ENCODE measurements at regions not wholly inside any gene's neighbourhood (a gene's known extent, or its start where the extent isn't known, plus 50 kb on each side); places are given as distances from the start of the nearest gene placed in this dataset.

DNA sequence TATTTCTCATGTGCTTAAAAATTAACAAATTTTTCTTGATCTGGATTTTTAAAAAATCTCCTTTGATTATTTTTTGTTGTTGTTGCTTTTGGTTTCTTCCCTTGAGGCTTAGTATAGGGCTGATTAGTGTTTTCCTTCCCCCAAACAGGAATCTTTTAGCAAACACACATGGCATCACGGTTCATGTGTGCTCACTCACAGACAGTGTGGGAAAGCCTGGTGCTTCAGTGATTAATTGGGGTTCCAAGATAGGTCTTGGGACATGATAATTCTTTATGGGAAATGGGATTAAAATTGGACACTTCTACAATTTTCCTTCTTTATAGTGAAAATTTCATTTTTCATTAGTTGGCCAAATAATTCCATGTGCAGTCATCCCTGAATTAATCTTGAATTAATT, 153.9 kb upstream of the SOX11 start:
- H4K20me1 ChIP-seq (ENCODE audit: insufficient read depth, low read length) = no peaks in the 10 kb centered on the region
- no TSS peak for BruUV-seq (replicated peaks)
- no peaks in the 10 kb centered on the region for H3K79me2 ChIP-seq (ENCODE audit: insufficient read depth, low read length)
- in situ Hi-C loops (cut with HindIII; ENCODE audit: extremely low pct_ligation_motif_present, low pct_unique_long_range_greater_than_20kb) = no loop called here
- ChIA-PET CTCF (ENCODE audit: low intra/inter-chr PET ratio, low total read pairs) (no interaction called here), POLR2A (no interaction called here)
- no peak overlapping the region for H2AFZ ChIP-seq (ENCODE audit: low read length)
- 6% methylated on average over 1 of the region's 1 CpG for WGBS (ENCODE audit: low lambda C conversion rate)
- FAIRE-seq (no peak), ATAC-seq (no peak), DNase-seq (ENCODE audit: low spot score) (no peak)
- H3K27ac ChIP-seq (ENCODE audit: extremely low read length, insufficient read depth, low read length) = no peak overlapping the region
- no peak overlapping the region for H3K4me3 ChIP-seq (replicated peaks in 1 of 3; ENCODE audit: insufficient read depth in 1 of 3, low read depth in 2 of 3, low read length in 3 of 3)
- intact Hi-C loops (cut with micrococcal nuclease; ENCODE audit: unreplicated experiment) = no loop called here
- H3K9ac ChIP-seq (ENCODE audit: insufficient read depth, low read depth, low read length) = no peak overlapping the region
- no peaks in the 10 kb centered on the region for H3K4me1 ChIP-seq (ENCODE audit: insufficient read depth, low read length)
- H3K27me3 ChIP-seq (ENCODE audit: control insufficient read depth in 1 of 2, insufficient read depth in 2 of 2, low read length in 2 of 2) = no peaks in the 10 kb centered on the region
- H3K4me2 ChIP-seq (ENCODE audit: low read depth, low read length) = no peak overlapping the region
- peaks cover 13% of the 10 kb centered on the region for H3K9me3 ChIP-seq (ENCODE audit: low read length)
- no peaks in the 10 kb centered on the region for H3K36me3 ChIP-seq (replicated peaks in 1 of 2; ENCODE audit: control insufficient read depth in 1 of 2, insufficient read depth in 2 of 2, low read length in 2 of 2)
- TF ChIP-seq CREB1 (IDR thresholded peaks at IDR 0.05) (no peak), CREB1 (CRISPR knock-in tag; IDR thresholded peaks at IDR 0.05) (no peak), FOXK2 (IDR thresholded peaks at IDR 0.05) (no peak), HDAC6 (IDR thresholded peaks at IDR 0.05; ENCODE audit: low read depth, low read length) (no peak), ZBTB7B (CRISPR knock-in tag; IDR thresholded peaks at IDR 0.05) (no peak), RBFOX2 (IDR thresholded peaks at IDR 0.05; ENCODE audit: low read depth, low read length) (no peak), ZNF547 (CRISPR knock-in tag; IDR thresholded peaks at IDR 0.05) (no peak), ZNF569 (CRISPR knock-in tag; IDR thresholded peaks at IDR 0.05; ENCODE audit: borderline replicate concordance) (no peak), MZF1 (CRISPR knock-in tag; IDR thresholded peaks at IDR 0.05; ENCODE audit: borderline replicate concordance) (no peak), HMGA1 (CRISPR knock-in tag; conservative IDR thresholded peaks at IDR 0.05) (no peak), ZNF782 (CRISPR knock-in tag; IDR thresholded peaks at IDR 0.05; ENCODE audit: borderline replicate concordance) (no peak), SUZ12 (IDR thresholded peaks at IDR 0.05; ENCODE audit: low read depth, low read length) (no peak), EEA1 (CRISPR knock-in tag; IDR thresholded peaks at IDR 0.05; ENCODE audit: borderline replicate concordance) (no peak), PRMT3 (CRISPR knock-in tag; IDR thresholded peaks at IDR 0.05; ENCODE audit: borderline replicate concordance, low read depth) (no peak), ZNF367 (CRISPR knock-in tag; IDR thresholded peaks at IDR 0.05; ENCODE audit: borderline replicate concordance) (no peak), KMT2A (CRISPR knock-in tag; IDR thresholded peaks at IDR 0.05) (no peak), ASH2L (IDR thresholded peaks at IDR 0.05; ENCODE audit: insufficient read length, low read depth, low read length) (no peak)
- TF ChIP-seq, protein P1, sequence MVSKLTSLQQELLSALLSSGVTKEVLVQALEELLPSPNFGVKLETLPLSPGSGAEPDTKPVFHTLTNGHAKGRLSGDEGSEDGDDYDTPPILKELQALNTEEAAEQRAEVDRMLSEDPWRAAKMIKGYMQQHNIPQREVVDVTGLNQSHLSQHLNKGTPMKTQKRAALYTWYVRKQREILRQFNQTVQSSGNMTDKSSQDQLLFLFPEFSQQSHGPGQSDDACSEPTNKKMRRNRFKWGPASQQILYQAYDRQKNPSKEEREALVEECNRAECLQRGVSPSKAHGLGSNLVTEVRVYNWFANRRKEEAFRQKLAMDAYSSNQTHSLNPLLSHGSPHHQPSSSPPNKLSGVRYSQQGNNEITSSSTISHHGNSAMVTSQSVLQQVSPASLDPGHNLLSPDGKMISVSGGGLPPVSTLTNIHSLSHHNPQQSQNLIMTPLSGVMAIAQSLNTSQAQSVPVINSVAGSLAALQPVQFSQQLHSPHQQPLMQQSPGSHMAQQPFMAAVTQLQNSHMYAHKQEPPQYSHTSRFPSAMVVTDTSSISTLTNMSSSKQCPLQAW (CRISPR knock-in tag; IDR thresholded peaks at IDR 0.05) = no peak
- TF ChIP-seq, protein P2, sequence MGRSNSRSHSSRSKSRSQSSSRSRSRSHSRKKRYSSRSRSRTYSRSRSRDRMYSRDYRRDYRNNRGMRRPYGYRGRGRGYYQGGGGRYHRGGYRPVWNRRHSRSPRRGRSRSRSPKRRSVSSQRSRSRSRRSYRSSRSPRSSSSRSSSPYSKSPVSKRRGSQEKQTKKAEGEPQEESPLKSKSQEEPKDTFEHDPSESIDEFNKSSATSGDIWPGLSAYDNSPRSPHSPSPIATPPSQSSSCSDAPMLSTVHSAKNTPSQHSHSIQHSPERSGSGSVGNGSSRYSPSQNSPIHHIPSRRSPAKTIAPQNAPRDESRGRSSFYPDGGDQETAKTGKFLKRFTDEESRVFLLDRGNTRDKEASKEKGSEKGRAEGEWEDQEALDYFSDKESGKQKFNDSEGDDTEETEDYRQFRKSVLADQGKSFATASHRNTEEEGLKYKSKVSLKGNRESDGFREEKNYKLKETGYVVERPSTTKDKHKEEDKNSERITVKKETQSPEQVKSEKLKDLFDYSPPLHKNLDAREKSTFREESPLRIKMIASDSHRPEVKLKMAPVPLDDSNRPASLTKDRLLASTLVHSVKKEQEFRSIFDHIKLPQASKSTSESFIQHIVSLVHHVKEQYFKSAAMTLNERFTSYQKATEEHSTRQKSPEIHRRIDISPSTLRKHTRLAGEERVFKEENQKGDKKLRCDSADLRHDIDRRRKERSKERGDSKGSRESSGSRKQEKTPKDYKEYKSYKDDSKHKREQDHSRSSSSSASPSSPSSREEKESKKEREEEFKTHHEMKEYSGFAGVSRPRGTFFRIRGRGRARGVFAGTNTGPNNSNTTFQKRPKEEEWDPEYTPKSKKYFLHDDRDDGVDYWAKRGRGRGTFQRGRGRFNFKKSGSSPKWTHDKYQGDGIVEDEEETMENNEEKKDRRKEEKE (IDR thresholded peaks at IDR 0.05) = no peak
- TF ChIP-seq, protein P3, sequence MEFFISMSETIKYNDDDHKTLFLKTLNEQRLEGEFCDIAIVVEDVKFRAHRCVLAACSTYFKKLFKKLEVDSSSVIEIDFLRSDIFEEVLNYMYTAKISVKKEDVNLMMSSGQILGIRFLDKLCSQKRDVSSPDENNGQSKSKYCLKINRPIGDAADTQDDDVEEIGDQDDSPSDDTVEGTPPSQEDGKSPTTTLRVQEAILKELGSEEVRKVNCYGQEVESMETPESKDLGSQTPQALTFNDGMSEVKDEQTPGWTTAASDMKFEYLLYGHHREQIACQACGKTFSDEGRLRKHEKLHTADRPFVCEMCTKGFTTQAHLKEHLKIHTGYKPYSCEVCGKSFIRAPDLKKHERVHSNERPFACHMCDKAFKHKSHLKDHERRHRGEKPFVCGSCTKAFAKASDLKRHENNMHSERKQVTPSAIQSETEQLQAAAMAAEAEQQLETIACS (CRISPR knock-in tag; IDR thresholded peaks at IDR 0.05) = no peak
- TF ChIP-seq, protein P4, sequence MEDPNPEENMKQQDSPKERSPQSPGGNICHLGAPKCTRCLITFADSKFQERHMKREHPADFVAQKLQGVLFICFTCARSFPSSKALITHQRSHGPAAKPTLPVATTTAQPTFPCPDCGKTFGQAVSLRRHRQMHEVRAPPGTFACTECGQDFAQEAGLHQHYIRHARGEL (CRISPR knock-in tag; IDR thresholded peaks at IDR 0.05) = no peak
